Cardiac muscle cell (in vitro differentiated cells and primary cell): ENCODE measurements at regions not wholly inside any gene's neighbourhood (a gene's known extent, or its start where the extent isn't known, plus 50 kb on each side); places are given as distances from the start of the nearest gene placed in this dataset.
A peak's percentile ranks its signal among the peaks of the same experiment; 100 is the strongest.

Experiments
- DNase-seq, 2 donors: peaks; one replicate each; pipeline versions ENCODE4 v3.0.0 to v3.0.0-alpha.2; 2010 to 2017; ENCODE audit warnings: low read depth in 1 of 2, low spot score in 1 of 2
- H3K27ac ChIP-seq: fragments of 200-600 bp; sonication (generic); 2 replicates; pipeline ENCODE4 v1.5.1; 2016
- H3K27me3 ChIP-seq: fragments of 200-600 bp; sonication (generic); 2 replicates; pipeline ENCODE4 v1.6.0; 2016; ENCODE audit warnings: control low read depth
- H3K36me3 ChIP-seq: fragments of 200-600 bp; sonication (generic); 2 replicates; pipeline ENCODE4 v1.5.1; 2016; ENCODE audit warnings: control low read depth
- H3K4me1 ChIP-seq: fragments of 200-600 bp; sonication (generic); 2 replicates; pipeline ENCODE4 v1.8.1; 2017; ENCODE audit warnings: low read depth, mild to moderate bottlenecking, mixed run types
- H3K4me3 ChIP-seq: fragments of 200-600 bp; sonication (generic); 2 replicates; pipeline ENCODE4 v1.5.1; 2016; ENCODE audit warnings: mild to moderate bottlenecking
- H3K9me3 ChIP-seq: fragments of 200-600 bp; sonication (generic); 2 replicates; pipeline ENCODE4 v1.5.1; 2017; ENCODE audit warnings: low read depth, mild to moderate bottlenecking, control low read depth
- TF ChIP-seq, protein P1 (sequence below): IDR thresholded peaks from 2 replicates; pipeline ENCODE4 v1.5.1; 2012; ENCODE audit warnings: low read depth, mild to moderate bottlenecking, low read length

DNA sequence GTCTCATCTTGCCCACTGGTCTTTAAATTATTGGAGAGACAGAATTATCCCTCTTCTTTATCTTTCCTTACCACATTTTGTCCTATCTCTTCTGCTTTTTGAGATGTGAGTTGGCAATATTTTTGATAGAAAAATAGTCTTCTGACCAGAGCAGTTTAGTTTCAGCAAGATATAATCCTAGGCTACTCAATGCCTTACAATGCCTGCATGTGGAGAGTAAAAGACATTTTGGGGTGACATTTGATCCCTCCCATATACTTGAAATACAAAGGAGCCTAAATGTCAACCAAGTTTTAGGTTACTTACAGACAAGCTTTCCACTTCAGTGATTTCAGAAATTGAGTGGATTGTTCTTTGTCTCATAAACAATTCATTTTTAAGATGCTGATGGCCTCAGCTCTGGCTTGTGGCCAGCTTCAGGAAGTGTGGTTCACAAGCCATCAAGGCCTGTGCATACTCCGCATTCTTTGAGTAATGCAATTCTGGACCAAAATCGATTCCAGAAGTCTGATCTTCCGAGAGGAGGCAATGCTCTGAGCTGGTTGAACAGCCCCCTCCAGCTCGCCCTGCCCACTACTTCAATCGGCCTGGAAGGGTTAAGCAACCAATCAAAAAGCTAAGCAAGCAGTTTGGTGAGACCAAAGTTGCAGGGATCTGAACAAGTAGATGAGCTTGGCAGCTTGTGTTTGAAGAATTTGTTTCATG is 274.4 kb downstream of the BLID start:
- Histone ChIP-seq H3K4me1 (no peaks in the 10 kb centered on the region), H3K27me3 (no peaks in the 10 kb centered on the region), H3K36me3 (no peaks in the 10 kb centered on the region), H3K4me3 (no peak overlapping the region), H3K27ac (no peak overlapping the region), H3K9me3 (no peaks in the 10 kb centered on the region)
- DNase-seq: peak in 1 of 2 donors; percentile 88
- TF ChIP-seq, protein P1, sequence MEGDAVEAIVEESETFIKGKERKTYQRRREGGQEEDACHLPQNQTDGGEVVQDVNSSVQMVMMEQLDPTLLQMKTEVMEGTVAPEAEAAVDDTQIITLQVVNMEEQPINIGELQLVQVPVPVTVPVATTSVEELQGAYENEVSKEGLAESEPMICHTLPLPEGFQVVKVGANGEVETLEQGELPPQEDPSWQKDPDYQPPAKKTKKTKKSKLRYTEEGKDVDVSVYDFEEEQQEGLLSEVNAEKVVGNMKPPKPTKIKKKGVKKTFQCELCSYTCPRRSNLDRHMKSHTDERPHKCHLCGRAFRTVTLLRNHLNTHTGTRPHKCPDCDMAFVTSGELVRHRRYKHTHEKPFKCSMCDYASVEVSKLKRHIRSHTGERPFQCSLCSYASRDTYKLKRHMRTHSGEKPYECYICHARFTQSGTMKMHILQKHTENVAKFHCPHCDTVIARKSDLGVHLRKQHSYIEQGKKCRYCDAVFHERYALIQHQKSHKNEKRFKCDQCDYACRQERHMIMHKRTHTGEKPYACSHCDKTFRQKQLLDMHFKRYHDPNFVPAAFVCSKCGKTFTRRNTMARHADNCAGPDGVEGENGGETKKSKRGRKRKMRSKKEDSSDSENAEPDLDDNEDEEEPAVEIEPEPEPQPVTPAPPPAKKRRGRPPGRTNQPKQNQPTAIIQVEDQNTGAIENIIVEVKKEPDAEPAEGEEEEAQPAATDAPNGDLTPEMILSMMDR: no peak

DNA sequence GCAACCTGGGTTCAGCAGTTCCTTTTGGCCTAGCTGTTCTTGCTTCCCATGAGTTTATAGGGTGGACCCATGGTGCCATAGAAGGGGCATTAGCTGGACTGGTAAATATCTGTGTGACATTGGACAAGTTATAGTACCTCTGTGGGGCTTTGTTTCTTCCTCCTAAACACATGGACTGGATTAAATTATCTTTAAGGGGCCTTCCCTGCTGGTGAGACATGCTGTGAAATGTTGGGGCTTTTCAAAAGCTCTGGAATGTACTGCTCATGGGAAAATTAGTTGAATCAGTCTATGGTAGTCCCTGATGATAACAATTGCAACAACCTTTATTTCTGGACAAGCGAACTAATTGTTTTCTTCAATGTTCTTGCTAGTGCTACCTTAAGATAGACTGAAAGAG is 276.2 kb downstream of the BLID start:
- no peaks in the 10 kb centered on the region for H3K27me3 ChIP-seq
- H3K36me3 ChIP-seq: no peaks in the 10 kb centered on the region
- H3K9me3 ChIP-seq: no peaks in the 10 kb centered on the region
- TF ChIP-seq, protein P1: no peak
- H3K4me1 ChIP-seq: no peaks in the 10 kb centered on the region
- H3K27ac ChIP-seq: no peak overlapping the region
- H3K4me3 ChIP-seq: no peak overlapping the region
- no peak for DNase-seq

DNA sequence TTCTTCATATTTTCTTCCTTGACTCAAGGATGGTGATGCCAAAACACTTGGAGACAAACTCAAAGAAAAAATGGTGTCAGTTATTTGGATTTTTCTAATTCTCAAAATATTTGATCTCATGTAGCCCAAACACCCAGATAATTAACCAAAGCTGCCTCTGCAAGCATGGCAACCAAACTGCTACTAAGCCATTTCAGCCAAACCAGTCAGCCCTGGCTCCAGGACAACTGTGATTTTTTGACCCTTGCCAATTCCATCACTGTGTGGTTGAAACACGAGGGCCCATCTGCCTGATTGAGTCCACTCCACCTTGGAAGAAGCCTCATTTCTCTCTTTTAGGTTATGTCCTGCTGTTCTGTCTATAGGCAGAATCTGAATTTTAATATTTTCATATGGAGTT is 277.4 kb downstream of the BLID start:
- H3K4me1 ChIP-seq: no peaks in the 10 kb centered on the region
- no peaks in the 10 kb centered on the region for H3K9me3 ChIP-seq
- DNase-seq: no peak
- TF ChIP-seq, protein P1: no peak
- H3K27ac ChIP-seq: no peak overlapping the region
- H3K27me3 ChIP-seq: no peaks in the 10 kb centered on the region
- no peak overlapping the region for H3K4me3 ChIP-seq
- H3K36me3 ChIP-seq: no peaks in the 10 kb centered on the region

DNA sequence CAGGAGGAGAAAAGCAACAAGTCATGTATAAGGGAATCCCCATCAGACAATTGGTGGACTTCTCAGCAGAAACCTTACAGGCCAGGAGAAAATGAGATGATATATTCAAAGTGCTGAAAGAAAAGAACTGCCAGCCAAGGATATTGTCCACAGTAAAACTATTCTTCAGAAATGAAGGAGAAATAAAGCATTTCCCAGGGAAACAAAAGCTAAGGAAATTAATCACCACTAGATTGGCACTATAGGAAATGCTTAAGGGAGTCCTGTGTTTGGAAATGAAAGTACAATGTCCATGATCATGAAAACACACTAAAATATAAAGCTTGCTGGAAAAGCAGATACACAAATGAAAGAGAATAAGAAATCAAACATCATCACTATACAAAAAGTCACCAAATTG is 282.0 kb downstream of the BLID start:
- no peaks in the 10 kb centered on the region for H3K27me3 ChIP-seq
- no peak for DNase-seq
- no peaks in the 10 kb centered on the region for H3K9me3 ChIP-seq
- H3K4me1 ChIP-seq: no peaks in the 10 kb centered on the region
- no peak overlapping the region for H3K4me3 ChIP-seq
- no peak overlapping the region for H3K27ac ChIP-seq
- TF ChIP-seq, protein P1: no peak
- no peaks in the 10 kb centered on the region for H3K36me3 ChIP-seq

DNA sequence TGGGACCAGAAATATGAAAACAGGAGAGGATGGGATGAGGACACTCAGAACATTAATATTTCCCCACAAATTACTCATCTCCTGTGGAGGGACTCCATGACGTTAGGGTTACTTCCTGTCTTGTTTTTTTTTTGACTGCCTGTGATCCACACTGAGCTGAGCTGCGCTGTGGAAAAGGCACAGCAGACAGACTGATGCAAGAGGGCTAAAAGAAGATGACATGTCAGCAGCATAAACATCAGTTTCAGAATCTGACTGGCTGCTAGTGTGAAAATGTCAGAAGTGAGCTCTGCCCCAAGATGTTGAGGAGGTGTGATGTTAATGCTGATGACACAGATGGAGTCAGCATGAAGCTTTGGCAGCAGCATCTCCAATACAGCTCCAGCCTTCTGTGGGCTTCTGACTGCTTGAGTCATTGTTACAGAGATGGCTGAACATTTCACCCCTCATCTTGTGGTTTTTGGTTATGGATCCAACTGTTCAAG is 286.8 kb downstream of the BLID start:
- DNase-seq: peak in 1 of 2 donors; percentile 97
- Histone ChIP-seq H3K4me3 (no peak overlapping the region), H3K9me3 (no peaks in the 10 kb centered on the region), H3K4me1 (no peaks in the 10 kb centered on the region), H3K36me3 (no peaks in the 10 kb centered on the region), H3K27me3 (no peaks in the 10 kb centered on the region), H3K27ac (no peak overlapping the region)
- TF ChIP-seq, protein P1: no peak
